Endothelial cell of umbilical vein (primary cell): ENCODE measurements at regions not wholly inside any gene's neighbourhood (a gene's known extent, or its start where the extent isn't known, plus 50 kb on each side); places are given as distances from the start of the nearest gene placed in this dataset.

ENCODE experiments used
- BruUV-seq: library from RNA; stranded (reverse); fragments of 400-500 nt; replicated peaks from 2 replicates; lab custom pipeline; 2021; lab: Mats Ljungman, UMichigan
- CTCF ChIA-PET: fragments of 300-600, 350-600 bp; sonication (Branson Sonifier 250); formaldehyde crosslinking; loops from one replicate; lab custom pipeline; 2021; ENCODE audit warnings: antibody characterized with exemption, inconsistent platforms; lab: Charles Lee
- POLR2A ChIA-PET: fragments of 300-600, 350-600 bp; sonication (Branson Sonifier 250); formaldehyde crosslinking; loops from one replicate; lab custom pipeline; 2021; ENCODE audit warnings: antibody characterized with exemption, inconsistent platforms; lab: Charles Lee
- DNase-seq: peaks from one replicate; pipeline ENCODE4 v3.0.0-alpha.2; 2011; ENCODE audit warnings: low read depth, low spot score
- FAIRE-seq: peaks from 2 replicates; lab custom pipeline; 2011; peaks lifted over from hg19 to GRCh38; lab: Jason Lieb, UNC
- H2AFZ ChIP-seq: 2 replicates; pipeline ENCODE4 v1.6.0; 2012; ENCODE audit warnings: low read depth, low read length, control low read depth, inconsistent platforms
- H3K27ac ChIP-seq: 2 replicates; pipeline ENCODE4 v1.5.1; 2011; ENCODE audit warnings: low read depth, mild to moderate bottlenecking, control low read depth, low read length, moderate library complexity; ENCODE audit not compliant: insufficient read depth
- H3K27me3 ChIP-seq, 2 experiments: 2 replicates each; pipeline versions ENCODE4 v1.6.0 to v1.6.1; 2011; ENCODE audit warnings: low read length in 2 of 2, mixed read lengths in 1 of 2; ENCODE audit not compliant: control insufficient read depth in 2 of 2, insufficient read depth in 2 of 2
- H3K36me3 ChIP-seq, 2 experiments: 2 replicates in 1 of 2; 3 replicates in 1 of 2; pipeline ENCODE4 v1.5.1; 2011; ENCODE audit warnings: low read length in 2 of 2, mild to moderate bottlenecking in 1 of 2, moderate library complexity in 1 of 2; ENCODE audit not compliant: control insufficient read depth in 2 of 2, insufficient read depth in 2 of 2; ENCODE audit errors: extremely low read depth in 1 of 2
- H3K4me1 ChIP-seq: 3 replicates; pipeline ENCODE4 v1.5.1; 2011; ENCODE audit warnings: mild to moderate bottlenecking, low read length; ENCODE audit not compliant: control insufficient read depth, insufficient read depth; ENCODE audit errors: extremely low read depth
- H3K4me2 ChIP-seq: 2 replicates; pipeline ENCODE4 v1.6.1; 2011; ENCODE audit warnings: low read length, control low read depth, mixed read lengths; ENCODE audit not compliant: insufficient read depth
- H3K4me3 ChIP-seq, 3 experiments: fragments of 200-600 bp in 1 of 3; sonication (generic), shearing (Covaris generic) in 1 of 3; replicated peaks in 1 of 3; 2 replicates each; pipeline ENCODE4 v1.5.1; 2011 to 2016; ENCODE audit warnings: control low read depth in 3 of 3, low read length in 3 of 3, mild to moderate bottlenecking in 2 of 3, inconsistent platforms in 1 of 3, low read depth in 1 of 3, moderate library complexity in 1 of 3; ENCODE audit not compliant: insufficient read depth in 1 of 3
- H3K79me2 ChIP-seq: 2 replicates; pipeline ENCODE4 v1.6.0; 2012; ENCODE audit warnings: low read length, inconsistent platforms; ENCODE audit not compliant: control insufficient read depth, insufficient read depth
- H3K9ac ChIP-seq: replicated peaks from 2 replicates; pipeline ENCODE3; 2011; ENCODE audit warnings: low read length, control low read depth; ENCODE audit not compliant: insufficient read depth; ENCODE audit errors: extremely low read depth
- H3K9me1 ChIP-seq: replicated peaks from 3 replicates; pipeline ENCODE4 v1.6.0; 2011; ENCODE audit warnings: mild to moderate bottlenecking, low read length; ENCODE audit not compliant: control insufficient read depth, insufficient read depth; ENCODE audit errors: extremely low read depth
- H3K9me3 ChIP-seq: replicated peaks from 2 replicates; pipeline ENCODE4 v1.5.1; 2012; ENCODE audit warnings: low read length, inconsistent platforms; ENCODE audit not compliant: control insufficient read depth, insufficient read depth
- H4K20me1 ChIP-seq: replicated peaks from 2 replicates; pipeline ENCODE3; 2011; ENCODE audit warnings: mild to moderate bottlenecking, low read length; ENCODE audit not compliant: control insufficient read depth, insufficient read depth; ENCODE audit errors: extremely low read depth
- CTCF ChIP-seq, 2 donors: IDR thresholded peaks; 1 replicate in 1 of 2; 2 replicates in 1 of 2; pipeline ENCODE4 v1.5.1; 2011; ENCODE audit warnings: low read length in 2 of 2, mild to moderate bottlenecking in 2 of 2, moderate library complexity in 2 of 2, control low read depth in 1 of 2, inconsistent platforms in 1 of 2, low read depth in 1 of 2; ENCODE audit not compliant: insufficient read depth in 1 of 2; ENCODE audit errors: extremely low read depth in 1 of 2
- EZH2 ChIP-seq: IDR thresholded peaks from 2 replicates; pipeline ENCODE4 v1.6.1; 2012; ENCODE audit warnings: borderline replicate concordance, low read depth, mild to moderate bottlenecking, moderate library complexity, low read length, inconsistent platforms; ENCODE audit not compliant: severe bottlenecking
- FOS ChIP-seq: IDR thresholded peaks from 2 replicates; pipeline ENCODE4 v1.6.1; 2011; ENCODE audit warnings: mild to moderate bottlenecking, low read length, moderate library complexity, borderline replicate concordance; ENCODE audit not compliant: insufficient read depth
- GATA2 ChIP-seq: IDR thresholded peaks from 2 replicates; pipeline ENCODE4 v1.7.0; 2011; ENCODE audit warnings: low read depth, mild to moderate bottlenecking, moderate library complexity, mixed read lengths, low read length; ENCODE audit not compliant: insufficient read length, insufficient read depth
- JUN ChIP-seq: IDR thresholded peaks from 2 replicates; pipeline ENCODE4 v1.6.1; 2011; ENCODE audit warnings: borderline replicate concordance, low read depth; ENCODE audit not compliant: insufficient read length, insufficient read depth
- MAX ChIP-seq: IDR thresholded peaks from 2 replicates; pipeline ENCODE4 v1.6.1; 2011; ENCODE audit not compliant: insufficient read depth, insufficient read length
- MYC ChIP-seq: IDR thresholded peaks from one replicate; pipeline ENCODE4 v1.6.1; 2011; ENCODE audit warnings: mild to moderate bottlenecking, low read depth, low read length
- POLR2A ChIP-seq: IDR thresholded peaks from 2 replicates; pipeline ENCODE4 v1.6.1; 2012; ENCODE audit warnings: low read depth, mild to moderate bottlenecking, control low read depth, low read length
- POLR2AphosphoS5 ChIP-seq: IDR thresholded peaks from 2 replicates; pipeline ENCODE4 v1.6.1; 2012; ENCODE audit warnings: low read depth, mild to moderate bottlenecking, control low read depth, low read length, moderate library complexity; ENCODE audit not compliant: insufficient read depth
- dilution Hi-C: fragments of 300-500 bp; cut with MboI; formaldehyde crosslinking; loops from one replicate; pipeline ENCODE4 v1.15.0; 2019; ENCODE audit warnings: low sequenced_read_pairs; ENCODE audit not compliant: extremely low pct_ligation_motif_present
- intact Hi-C: fragments of 100-400 bp; cut with micrococcal nuclease; formaldehyde crosslinking; loops from one replicate; pipeline ENCODE4 v1.10.0; 2022

DNA sequence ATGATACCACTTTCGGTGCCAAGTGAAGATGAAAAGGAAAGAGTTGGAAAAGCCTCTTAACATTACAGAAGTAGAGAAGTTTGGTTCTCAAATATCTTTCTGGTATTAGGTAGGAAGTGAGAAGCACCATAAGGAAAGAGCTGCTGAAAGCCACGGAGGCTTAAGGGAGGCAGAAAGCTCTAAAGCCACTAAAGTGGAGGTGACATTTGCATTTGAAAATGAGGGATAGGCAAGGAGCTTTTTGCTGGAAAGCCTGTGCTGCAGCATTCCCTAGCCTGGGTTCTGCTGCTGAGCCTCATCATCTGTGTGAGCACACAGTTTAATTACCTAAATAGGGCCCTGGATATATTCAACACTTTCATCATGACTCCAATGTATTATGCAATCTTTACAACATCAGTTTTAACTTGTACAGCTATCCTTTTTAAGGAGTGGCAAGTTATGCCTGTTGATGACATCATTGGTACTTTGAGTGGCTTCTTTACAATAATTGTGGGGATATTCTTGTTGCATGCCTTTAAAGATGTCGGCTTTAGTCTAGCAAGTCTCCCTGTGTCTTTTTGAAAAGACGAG, 315.4 kb downstream of the RBM26 start:
- DNase-seq (no peak), FAIRE-seq (no peak)
- Histone ChIP-seq H2AFZ (no peak overlapping the region), H4K20me1 (no peaks in the 10 kb centered on the region), H3K9ac (no peak overlapping the region), H3K27me3 (no peaks in the 10 kb centered on the region), H3K9me1 (no peaks in the 10 kb centered on the region), H3K9me3 (no peaks in the 10 kb centered on the region), H3K4me3 (no peak overlapping the region), H3K4me1 (no peaks in the 10 kb centered on the region), H3K4me2 (no peak overlapping the region), H3K27ac (no peak overlapping the region), H3K36me3 (no peaks in the 10 kb centered on the region), H3K79me2 (no peaks in the 10 kb centered on the region)
- dilution Hi-C loops (no loop called here), intact Hi-C loops (no loop called here)
- CTCF ChIA-PET, result no interaction called here
- no TSS peak for BruUV-seq
- POLR2A ChIA-PET, result no interaction called here
- no peak for TF ChIP-seq CTCF (IDR thresholded peaks at IDR 0.05; ENCODE audit: extremely low read depth in 1 of 2, insufficient read depth in 1 of 2, low read depth in 1 of 2, low read length in 2 of 2)
- no peak for TF ChIP-seq JUN
- TF ChIP-seq POLR2AphosphoS5, result no peak
- TF ChIP-seq FOS, result no peak
- TF ChIP-seq MAX, result no peak
- no peak for TF ChIP-seq EZH2
- TF ChIP-seq MYC, result no peak
- no peak for TF ChIP-seq GATA2
- no peak for TF ChIP-seq POLR2A
